Osteoblast (primary cell): ENCODE measurements at regions not wholly inside any gene's neighbourhood (a gene's known extent, or its start where the extent isn't known, plus 50 kb on each side); places are given as distances from the start of the nearest gene placed in this dataset.
A peak's percentile ranks its signal among the peaks of the same experiment; 100 is the strongest.

Source experiments
- DNase-seq: peaks from one replicate; pipeline ENCODE4 v3.0.0; 2011; ENCODE audit warnings: low spot score, mixed read lengths; ENCODE audit not compliant: insufficient read length; ENCODE audit errors: missing footprints
- H2AFZ ChIP-seq: 2 replicates; pipeline ENCODE4 v1.6.0; 2011; ENCODE audit warnings: mild to moderate bottlenecking, low read length
- H3K27ac ChIP-seq: 2 replicates; pipeline ENCODE4 v1.5.1; 2011; ENCODE audit warnings: mild to moderate bottlenecking, low read depth, low read length, moderate library complexity
- H3K27me3 ChIP-seq: 2 replicates; pipeline ENCODE4 v1.6.0; 2012; ENCODE audit warnings: mild to moderate bottlenecking, control low read depth, inconsistent platforms, low read length, moderate library complexity; ENCODE audit not compliant: insufficient read depth
- H3K36me3 ChIP-seq: 2 replicates; pipeline ENCODE4 v1.5.1; 2011; ENCODE audit warnings: mild to moderate bottlenecking, low read length, control low read depth, moderate library complexity; ENCODE audit not compliant: insufficient read depth
- H3K4me1 ChIP-seq: 2 replicates; pipeline ENCODE4 v1.5.1; 2011; ENCODE audit warnings: mild to moderate bottlenecking, low read length, control low read depth, moderate library complexity; ENCODE audit not compliant: insufficient read depth
- H3K4me2 ChIP-seq: 2 replicates; pipeline ENCODE4 v1.6.0; 2011; ENCODE audit warnings: mild to moderate bottlenecking, low read length; ENCODE audit not compliant: insufficient read depth
- H3K4me3 ChIP-seq: fragments of 200-600 bp; sonication (generic); 3 replicates; pipeline ENCODE4 v1.5.1; 2012; ENCODE audit warnings: mild to moderate bottlenecking, low read length, inconsistent platforms; ENCODE audit not compliant: insufficient read depth
- H3K79me2 ChIP-seq: 2 replicates; pipeline ENCODE4 v1.6.0; 2012; ENCODE audit warnings: mild to moderate bottlenecking, low read length, control low read depth, inconsistent platforms; ENCODE audit not compliant: insufficient read depth
- H3K9me3 ChIP-seq: 2 replicates; pipeline ENCODE4 v1.5.1; 2011; ENCODE audit warnings: low read depth, low read length, control low read depth
- H4K20me1 ChIP-seq: 2 replicates; pipeline ENCODE4 v1.6.0; 2012; ENCODE audit warnings: mild to moderate bottlenecking, low read length, control low read depth; ENCODE audit not compliant: insufficient read depth
- TF ChIP-seq, protein P1 (sequence below): IDR thresholded peaks from 2 replicates; pipeline ENCODE4 v1.5.1; 2011; ENCODE audit warnings: mild to moderate bottlenecking, low read depth, low read length, moderate library complexity; ENCODE audit errors: extremely low read depth

DNA sequence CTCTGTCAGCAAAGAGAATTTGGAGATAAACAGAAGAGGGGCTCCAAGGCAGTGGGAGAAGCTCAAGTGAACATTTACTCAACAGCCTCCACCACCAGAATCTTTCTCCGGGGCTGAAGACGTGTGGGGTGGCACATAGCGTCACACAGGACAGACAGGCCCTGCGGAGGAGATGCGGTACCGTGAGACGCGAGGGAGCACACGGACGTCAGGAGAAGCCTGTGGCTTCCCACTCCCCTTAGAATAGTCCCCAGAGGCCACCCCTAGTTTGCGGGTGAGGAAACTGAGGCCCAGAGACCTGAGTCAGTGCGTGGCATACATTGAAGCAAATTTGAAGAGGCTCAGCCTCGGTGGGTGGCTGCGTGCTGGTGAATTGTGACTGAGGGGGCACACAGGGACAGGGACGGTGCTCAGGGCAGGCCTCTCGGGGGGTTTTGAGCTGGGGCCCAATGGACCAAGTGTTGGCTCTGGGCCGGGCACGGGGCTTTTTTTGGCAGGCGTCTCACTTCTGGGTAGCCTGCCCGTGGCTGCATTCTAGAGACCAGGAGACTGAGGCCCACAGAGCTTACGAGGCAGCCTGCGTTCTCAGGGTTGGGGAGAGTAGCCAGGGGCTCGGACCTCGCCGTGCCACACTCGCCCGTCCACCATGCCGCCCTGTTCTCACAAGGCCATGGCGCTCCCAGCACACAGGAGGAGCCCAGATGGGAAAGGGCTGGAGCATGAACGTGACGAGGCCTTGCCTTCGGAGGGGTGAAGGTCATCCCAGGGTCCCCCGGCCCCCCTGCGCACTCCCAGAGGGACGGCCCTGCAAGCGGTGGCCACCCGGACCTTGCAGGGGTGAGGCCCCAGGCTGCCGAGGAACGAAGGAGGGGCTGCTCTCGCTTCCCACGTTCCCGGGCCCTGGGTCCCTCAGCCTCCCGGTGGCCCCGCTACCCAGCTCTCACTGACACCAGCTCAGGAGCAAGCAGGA, 220.6 kb downstream of the C9orf50 start:
- Histone ChIP-seq H2AFZ (no peak overlapping the region), H3K36me3 (no peaks in the 10 kb centered on the region), H3K27me3 (peaks cover 11% of the 10 kb centered on the region), H4K20me1 (no peaks in the 10 kb centered on the region), H3K79me2 (no peaks in the 10 kb centered on the region), H3K9me3 (no peaks in the 10 kb centered on the region), H3K27ac (no peak overlapping the region), H3K4me1 (no peaks in the 10 kb centered on the region), H3K4me3 (no peak overlapping the region), H3K4me2 (no peak overlapping the region)
- TF ChIP-seq, protein P1, sequence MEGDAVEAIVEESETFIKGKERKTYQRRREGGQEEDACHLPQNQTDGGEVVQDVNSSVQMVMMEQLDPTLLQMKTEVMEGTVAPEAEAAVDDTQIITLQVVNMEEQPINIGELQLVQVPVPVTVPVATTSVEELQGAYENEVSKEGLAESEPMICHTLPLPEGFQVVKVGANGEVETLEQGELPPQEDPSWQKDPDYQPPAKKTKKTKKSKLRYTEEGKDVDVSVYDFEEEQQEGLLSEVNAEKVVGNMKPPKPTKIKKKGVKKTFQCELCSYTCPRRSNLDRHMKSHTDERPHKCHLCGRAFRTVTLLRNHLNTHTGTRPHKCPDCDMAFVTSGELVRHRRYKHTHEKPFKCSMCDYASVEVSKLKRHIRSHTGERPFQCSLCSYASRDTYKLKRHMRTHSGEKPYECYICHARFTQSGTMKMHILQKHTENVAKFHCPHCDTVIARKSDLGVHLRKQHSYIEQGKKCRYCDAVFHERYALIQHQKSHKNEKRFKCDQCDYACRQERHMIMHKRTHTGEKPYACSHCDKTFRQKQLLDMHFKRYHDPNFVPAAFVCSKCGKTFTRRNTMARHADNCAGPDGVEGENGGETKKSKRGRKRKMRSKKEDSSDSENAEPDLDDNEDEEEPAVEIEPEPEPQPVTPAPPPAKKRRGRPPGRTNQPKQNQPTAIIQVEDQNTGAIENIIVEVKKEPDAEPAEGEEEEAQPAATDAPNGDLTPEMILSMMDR = no peak
- peak; percentile 52 for DNase-seq

DNA sequence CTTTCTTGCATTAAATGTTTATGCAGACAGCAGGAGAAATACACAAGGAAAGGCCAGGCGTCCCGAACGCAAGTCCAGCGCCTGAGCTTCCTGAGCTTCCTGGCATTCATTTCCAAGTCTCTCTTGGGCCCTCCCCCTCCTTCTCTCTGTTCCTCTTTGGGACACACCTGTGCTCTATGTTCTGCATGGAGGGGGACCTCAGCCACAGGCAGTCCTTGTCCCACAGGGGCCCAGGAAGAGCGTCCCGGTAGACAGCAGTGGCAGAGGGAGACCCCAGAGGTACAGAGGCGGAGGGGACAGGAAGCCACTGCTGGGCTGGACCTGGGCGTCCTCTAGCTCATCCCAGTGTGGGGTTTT, 221.3 kb downstream of the C9orf50 start:
- H3K27me3 ChIP-seq = peaks cover 18% of the 10 kb centered on the region
- no peak overlapping the region for H3K27ac ChIP-seq
- no peaks in the 10 kb centered on the region for H3K9me3 ChIP-seq
- DNase-seq = peak; percentile 73
- H3K36me3 ChIP-seq = no peaks in the 10 kb centered on the region
- no peak overlapping the region for H2AFZ ChIP-seq
- H4K20me1 ChIP-seq = no peaks in the 10 kb centered on the region
- no peaks in the 10 kb centered on the region for H3K4me1 ChIP-seq
- H3K79me2 ChIP-seq = no peaks in the 10 kb centered on the region
- H3K4me3 ChIP-seq = no peak overlapping the region
- TF ChIP-seq, protein P1 = no peak
- no peak overlapping the region for H3K4me2 ChIP-seq

DNA sequence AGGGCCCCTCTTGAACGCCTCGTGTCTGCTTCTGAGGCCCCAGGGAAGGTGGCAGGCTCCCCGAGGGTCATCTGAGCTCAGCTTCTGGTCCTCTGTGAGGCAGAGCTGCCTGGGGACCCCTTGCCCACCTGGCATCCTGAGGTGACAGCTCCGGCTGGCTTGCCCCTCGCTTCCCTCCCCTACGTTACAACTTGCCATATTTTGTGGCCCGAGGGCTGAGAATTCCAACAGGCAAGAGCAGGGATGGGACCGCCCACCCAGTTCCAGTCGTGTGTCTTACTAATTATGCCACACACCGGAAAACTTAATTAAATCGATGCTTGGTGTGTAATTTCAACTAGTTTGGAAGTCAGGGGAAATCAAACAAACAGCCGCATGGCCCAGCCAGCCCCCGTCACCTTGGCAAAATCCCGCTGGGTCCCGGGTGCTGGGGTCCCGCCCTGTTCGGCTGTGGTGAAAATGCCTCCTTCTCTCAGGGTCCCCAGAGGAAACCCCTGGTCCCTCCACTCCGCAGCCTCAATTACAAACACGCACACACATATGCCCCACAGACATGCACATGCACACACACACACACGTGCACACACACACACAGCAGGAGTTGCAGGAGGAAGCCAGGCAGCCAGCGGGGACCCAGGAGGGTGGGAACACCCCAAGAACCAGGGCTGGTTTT, 221.0 kb upstream of the IER5L start:
- H2AFZ ChIP-seq = no peak overlapping the region
- no peak overlapping the region for H3K4me3 ChIP-seq
- H3K36me3 ChIP-seq = no peaks in the 10 kb centered on the region
- no peak overlapping the region for H3K27ac ChIP-seq
- H3K27me3 ChIP-seq = peaks cover 21% of the 10 kb centered on the region
- H3K4me2 ChIP-seq = no peak overlapping the region
- TF ChIP-seq, protein P1 = no peak
- H3K79me2 ChIP-seq = no peaks in the 10 kb centered on the region
- no peaks in the 10 kb centered on the region for H4K20me1 ChIP-seq
- no peaks in the 10 kb centered on the region for H3K4me1 ChIP-seq
- H3K9me3 ChIP-seq = no peaks in the 10 kb centered on the region
- peak; percentile 30 for DNase-seq
